ENCODE measurements at regions not wholly inside any gene's neighbourhood (a gene's known extent, or its start where the extent isn't known, plus 50 kb on each side); places are given as distances from the start of the nearest gene placed in this dataset.

DNA sequence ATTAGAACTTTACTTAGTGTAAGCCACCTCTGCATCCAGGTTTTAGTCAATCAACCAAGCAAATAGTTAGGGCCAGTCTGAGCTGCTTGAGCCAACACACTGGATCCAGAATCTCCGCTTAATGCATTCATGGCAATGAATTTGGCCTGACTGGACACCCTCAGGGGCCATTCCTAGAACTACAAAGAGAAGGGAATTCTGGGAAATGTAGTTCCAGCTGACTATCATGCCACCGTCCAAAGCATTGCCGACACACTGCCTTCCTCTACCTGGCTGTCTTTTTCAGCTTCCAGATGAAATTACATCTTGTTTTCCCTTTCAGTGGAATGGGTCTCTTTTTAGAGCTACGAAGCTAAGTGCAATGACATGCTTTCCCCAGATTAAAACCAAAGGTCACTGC is 163.0 kb upstream of the IGSF21 start:
- TF ChIP-seq CTCF (IDR thresholded peaks at IDR 0.05; ENCODE audit: insufficient read depth, missing control alignments) = no peak
- no peak for FAIRE-seq
- no peak for DNase-seq (ENCODE audit: insufficient read length, low spot score)

GRCh38 chr1:17946434-17946833 is 161.2 kb upstream of the IGSF21 start:
- no peak for DNase-seq (ENCODE audit: insufficient read length, low spot score)
- FAIRE-seq = no peak
- TF ChIP-seq CTCF (IDR thresholded peaks at IDR 0.05; ENCODE audit: insufficient read depth, missing control alignments) = no peak

DNA sequence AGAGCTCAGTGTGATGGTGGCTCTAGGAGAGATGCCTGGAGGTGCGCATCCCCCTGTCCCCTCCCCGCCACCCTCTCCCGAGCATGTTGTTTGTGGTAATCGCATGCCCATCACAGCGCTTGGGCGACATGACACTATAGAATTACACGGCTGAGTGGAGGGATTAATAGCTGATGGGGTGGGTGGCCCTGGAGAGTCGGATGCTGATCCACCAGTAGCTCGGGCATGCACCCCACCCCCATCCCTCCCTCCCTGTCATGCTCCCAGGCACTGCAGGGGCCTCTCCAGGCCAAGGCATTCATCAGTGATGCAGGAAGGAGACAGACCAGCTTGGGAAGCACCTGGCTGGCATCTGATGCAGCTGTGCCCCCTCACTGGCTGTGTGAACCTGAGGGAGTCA is 159.0 kb upstream of the IGSF21 start:
- FAIRE-seq (no peak), DNase-seq (ENCODE audit: insufficient read length, low spot score) (peak; percentile 23)
- no peak for TF ChIP-seq CTCF (IDR thresholded peaks at IDR 0.05; ENCODE audit: insufficient read depth, missing control alignments)

DNA sequence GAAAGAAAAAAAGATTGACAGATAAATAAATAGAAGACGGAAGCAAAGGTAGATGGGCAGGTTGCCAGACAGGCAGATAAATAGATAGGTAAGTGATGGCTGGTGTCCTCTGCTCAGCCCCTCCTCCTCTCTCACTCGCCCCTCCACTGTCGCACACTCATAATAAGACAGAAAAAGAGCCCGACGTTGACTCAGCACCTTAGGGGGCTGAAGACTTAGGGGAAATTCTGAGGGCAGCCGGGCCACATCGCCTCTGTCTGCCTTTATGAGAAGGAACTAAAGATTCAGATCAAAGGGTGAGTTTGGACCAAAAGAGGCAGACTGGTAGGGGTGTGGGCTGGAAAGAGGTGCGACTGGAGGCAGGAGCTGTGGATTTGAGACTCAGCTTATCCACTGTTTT is 158.1 kb upstream of the IGSF21 start:
- DNase-seq (ENCODE audit: insufficient read length, low spot score) (no peak), FAIRE-seq (no peak)
- TF ChIP-seq CTCF (IDR thresholded peaks at IDR 0.05; ENCODE audit: insufficient read depth, missing control alignments) = no peak

- DNase-seq (ENCODE audit: insufficient read length, low spot score) (no peak), FAIRE-seq (no peak)
- no peak for TF ChIP-seq CTCF (IDR thresholded peaks at IDR 0.05; ENCODE audit: insufficient read depth, missing control alignments)
Observed at GRCh38 chr1:17950728-17951127, 156.9 kb upstream of the IGSF21 start.

DNA sequence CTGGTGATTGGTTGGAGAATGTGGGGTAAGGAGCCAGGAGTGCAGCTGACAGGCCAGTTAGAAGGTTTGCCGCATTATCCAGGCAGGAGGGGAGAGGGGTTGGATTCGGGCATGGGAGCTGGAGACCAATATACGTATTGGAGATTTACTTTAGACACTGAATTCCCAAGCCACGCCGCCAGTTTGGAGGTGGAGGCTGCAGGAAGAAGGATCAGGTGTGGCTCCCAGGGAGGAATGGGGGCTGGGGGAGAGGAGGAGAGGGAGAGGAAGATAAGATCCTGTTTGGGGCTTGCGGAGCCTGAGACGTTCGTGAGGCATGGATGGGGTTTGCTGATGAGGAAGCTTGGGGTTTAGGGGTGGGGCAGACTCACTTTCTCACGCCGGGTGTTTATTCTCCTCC is 155.1 kb upstream of the IGSF21 start:
- FAIRE-seq (no peak), DNase-seq (ENCODE audit: insufficient read length, low spot score) (no peak)
- TF ChIP-seq CTCF (IDR thresholded peaks at IDR 0.05; ENCODE audit: insufficient read depth, missing control alignments) = no peak

- DNase-seq (ENCODE audit: insufficient read length, low spot score) (no peak), FAIRE-seq (no peak)
- TF ChIP-seq CTCF (IDR thresholded peaks at IDR 0.05; ENCODE audit: insufficient read depth, missing control alignments) = no peak
Observed at GRCh38 chr1:17953921-17954320, 153.7 kb upstream of the IGSF21 start.

All from D721Med (cell line).